A673 (cell line): ENCODE measurements at regions not wholly inside any gene's neighbourhood (a gene's known extent, or its start where the extent isn't known, plus 50 kb on each side); places are given as distances from the start of the nearest gene placed in this dataset.

Experiments
- BruUV-seq: library from RNA; stranded (reverse); fragments of 400-500 nt; replicated peaks from 2 replicates; lab custom pipeline; 2021; lab: Mats Ljungman, UMichigan
- CTCF ChIA-PET: fragments of 300-600 bp; sonication (Branson Sonifier 250); formaldehyde crosslinking; loops from one replicate; lab custom pipeline; 2022; ENCODE audit warnings: antibody characterized with exemption; lab: Charles Lee
- POLR2A ChIA-PET: fragments of 300-600 bp; sonication (Branson Sonifier 250); formaldehyde crosslinking; loops from one replicate; lab custom pipeline; 2022; ENCODE audit warnings: antibody characterized with exemption; ENCODE audit not compliant: low non-redundant PET; lab: Charles Lee
- DNase-seq: peaks from one replicate; pipeline ENCODE4 v3.0.0-alpha.2; 2015; ENCODE audit warnings: low spot score
- H3K27ac ChIP-seq: fragments of 200-600 bp; sonication (generic); 2 replicates; pipeline ENCODE4 v1.5.1; 2016; ENCODE audit warnings: mixed run types, low read depth, mild to moderate bottlenecking, mixed read lengths, antibody characterized with exemption, low read length; ENCODE audit not compliant: poor library complexity, severe bottlenecking
- H3K27me3 ChIP-seq: fragments of 200-600 bp; sonication (generic); replicated peaks from 2 replicates; pipeline ENCODE4 v1.6.1; 2017; ENCODE audit warnings: mixed run types, low read depth, mild to moderate bottlenecking, mixed read lengths, antibody characterized with exemption, low read length; ENCODE audit not compliant: insufficient read depth, poor library complexity
- H3K36me3 ChIP-seq: fragments of 200-600 bp; sonication (generic); 2 replicates; pipeline ENCODE4 v1.6.1; 2016; ENCODE audit warnings: mixed run types, mild to moderate bottlenecking, mixed read lengths, antibody characterized with exemption, low read length; ENCODE audit not compliant: insufficient read depth, poor library complexity, severe bottlenecking
- H3K4me1 ChIP-seq: fragments of 200-600 bp; sonication (generic); 2 replicates; pipeline ENCODE4 v1.6.1; 2017; ENCODE audit warnings: mixed run types, mild to moderate bottlenecking, mixed read lengths, antibody characterized with exemption, low read length; ENCODE audit not compliant: insufficient read depth, poor library complexity, severe bottlenecking
- H3K4me3 ChIP-seq: fragments of 200-600 bp; sonication (generic); 2 replicates; pipeline ENCODE4 v1.5.1; 2016; ENCODE audit warnings: low read depth, mixed run types, mild to moderate bottlenecking, mixed read lengths, low read length; ENCODE audit not compliant: poor library complexity, severe bottlenecking
- H3K9me3 ChIP-seq: fragments of 200-600 bp; sonication (generic); 2 replicates; pipeline ENCODE4 v1.6.1; 2016; ENCODE audit warnings: mixed run types, low read depth, mild to moderate bottlenecking, mixed read lengths, antibody characterized with exemption, low read length; ENCODE audit not compliant: poor library complexity, severe bottlenecking
- EZH2 ChIP-seq: fragments of 200-600 bp; sonication (generic); IDR thresholded peaks from 2 replicates; pipeline ENCODE4 v1.6.1; 2017; ENCODE audit warnings: borderline replicate concordance, low read depth, mild to moderate bottlenecking, mixed read lengths, antibody characterized with exemption, low read length; ENCODE audit not compliant: poor library complexity, severe bottlenecking
- intact Hi-C: fragments of 100-400 bp; cut with micrococcal nuclease; formaldehyde crosslinking; loops from one replicate; pipeline ENCODE4 v1.10.0; 2022; ENCODE audit not compliant: unreplicated experiment
- TF ChIP-seq, protein P1 (sequence below): fragments of 300-800, 200-600 bp; sonication (generic); conservative IDR thresholded peaks from 2 replicates; pipeline ENCODE4 v1.5.1; 2017; ENCODE audit warnings: low read depth, mild to moderate bottlenecking, antibody characterized with exemption, low read length, moderate library complexity, mixed read lengths

DNA sequence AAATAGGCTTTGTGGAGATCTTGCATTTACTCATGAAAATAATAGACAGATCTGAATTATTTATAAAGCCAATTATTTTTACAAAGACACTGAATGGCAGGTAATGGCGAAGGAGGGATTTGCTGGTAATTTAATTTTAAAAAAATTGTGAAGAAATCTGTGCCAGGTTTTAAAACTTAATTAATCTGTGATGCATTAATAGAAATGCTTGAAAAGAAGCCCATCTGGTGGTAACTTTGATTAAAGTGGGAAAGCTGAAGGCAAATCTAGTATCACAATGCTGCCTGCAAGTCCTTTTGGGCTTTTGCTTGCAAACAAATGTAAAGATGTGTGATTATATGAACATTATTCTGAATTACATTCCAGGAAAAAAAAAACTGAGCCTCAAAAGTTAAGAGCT is 433.2 kb upstream of the DEPDC1 start:
- intact Hi-C loops = no loop called here
- no TSS peak for BruUV-seq
- Histone ChIP-seq H3K9me3 (no peaks in the 10 kb centered on the region), H3K4me1 (no peaks in the 10 kb centered on the region), H3K36me3 (no peaks in the 10 kb centered on the region), H3K27me3 (peaks cover 3% of the 10 kb centered on the region), H3K27ac (no peak overlapping the region), H3K4me3 (no peak overlapping the region)
- TF ChIP-seq EZH2 = no peak
- TF ChIP-seq, protein P1, sequence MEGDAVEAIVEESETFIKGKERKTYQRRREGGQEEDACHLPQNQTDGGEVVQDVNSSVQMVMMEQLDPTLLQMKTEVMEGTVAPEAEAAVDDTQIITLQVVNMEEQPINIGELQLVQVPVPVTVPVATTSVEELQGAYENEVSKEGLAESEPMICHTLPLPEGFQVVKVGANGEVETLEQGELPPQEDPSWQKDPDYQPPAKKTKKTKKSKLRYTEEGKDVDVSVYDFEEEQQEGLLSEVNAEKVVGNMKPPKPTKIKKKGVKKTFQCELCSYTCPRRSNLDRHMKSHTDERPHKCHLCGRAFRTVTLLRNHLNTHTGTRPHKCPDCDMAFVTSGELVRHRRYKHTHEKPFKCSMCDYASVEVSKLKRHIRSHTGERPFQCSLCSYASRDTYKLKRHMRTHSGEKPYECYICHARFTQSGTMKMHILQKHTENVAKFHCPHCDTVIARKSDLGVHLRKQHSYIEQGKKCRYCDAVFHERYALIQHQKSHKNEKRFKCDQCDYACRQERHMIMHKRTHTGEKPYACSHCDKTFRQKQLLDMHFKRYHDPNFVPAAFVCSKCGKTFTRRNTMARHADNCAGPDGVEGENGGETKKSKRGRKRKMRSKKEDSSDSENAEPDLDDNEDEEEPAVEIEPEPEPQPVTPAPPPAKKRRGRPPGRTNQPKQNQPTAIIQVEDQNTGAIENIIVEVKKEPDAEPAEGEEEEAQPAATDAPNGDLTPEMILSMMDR = no peak
- DNase-seq = no peak
- ChIA-PET POLR2A (no interaction called here), CTCF (no interaction called here)

DNA sequence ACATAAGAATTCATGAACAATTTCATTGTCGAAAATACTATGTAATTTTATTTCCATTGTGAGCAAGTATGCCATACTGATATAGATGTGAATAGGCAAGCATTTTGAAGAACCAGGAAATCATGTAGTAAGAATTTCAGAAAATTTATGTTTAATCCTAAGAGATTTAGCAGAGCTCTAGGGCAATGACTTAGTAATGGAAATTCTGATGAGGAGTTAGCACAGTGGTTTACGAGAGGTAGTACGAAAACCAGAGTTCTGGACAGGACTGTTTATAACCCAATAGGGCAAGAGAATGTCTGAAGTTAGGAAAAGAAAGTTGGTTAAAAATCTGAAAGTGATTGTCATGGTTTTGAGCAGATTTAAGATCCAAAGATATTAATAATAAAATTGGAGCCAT is 439.6 kb upstream of the DEPDC1 start:
- Histone ChIP-seq H3K9me3 (no peaks in the 10 kb centered on the region), H3K4me1 (no peaks in the 10 kb centered on the region), H3K27ac (no peak overlapping the region), H3K27me3 (no peaks in the 10 kb centered on the region), H3K36me3 (no peaks in the 10 kb centered on the region), H3K4me3 (no peak overlapping the region)
- ChIA-PET POLR2A (no interaction called here), CTCF (no interaction called here)
- no TSS peak for BruUV-seq
- TF ChIP-seq EZH2 = no peak
- TF ChIP-seq, protein P1 = no peak
- DNase-seq = no peak
- intact Hi-C loops = no loop called here

DNA sequence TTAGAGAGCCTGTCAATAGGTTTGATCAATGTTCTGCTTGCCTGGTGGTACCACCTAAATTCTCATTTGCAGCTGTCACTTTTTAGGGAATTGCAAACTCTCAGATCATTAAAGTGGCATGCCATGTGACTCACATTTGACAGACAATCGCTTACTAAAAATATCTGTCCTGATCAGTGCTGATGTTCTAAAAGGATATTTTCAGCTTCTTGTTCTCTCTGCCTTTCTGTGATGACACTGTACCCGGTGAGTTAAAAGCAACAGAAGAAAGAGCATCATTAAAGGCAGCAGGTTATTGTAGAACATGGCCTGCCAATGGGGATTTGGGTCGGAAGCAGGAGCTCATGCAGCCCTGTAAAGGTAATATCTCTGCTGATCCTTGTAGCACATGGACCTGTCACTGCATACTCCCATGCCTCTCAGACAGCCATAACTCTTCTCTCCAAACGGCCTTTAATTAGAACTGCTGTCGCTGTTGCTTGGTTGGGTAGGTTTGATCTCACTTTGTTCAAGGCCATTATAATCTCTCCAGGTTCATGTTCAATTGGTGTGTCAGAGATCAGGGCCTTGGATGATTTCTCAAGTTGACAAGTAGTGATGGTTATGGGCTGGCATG is 441.3 kb upstream of the DEPDC1 start:
- CTCF ChIA-PET = no interaction called here
- intact Hi-C loops = no loop called here
- H3K9me3 ChIP-seq = no peaks in the 10 kb centered on the region
- DNase-seq = no peak
- POLR2A ChIA-PET = no interaction called here
- H3K36me3 ChIP-seq = no peaks in the 10 kb centered on the region
- H3K4me3 ChIP-seq = no peak overlapping the region
- BruUV-seq = no TSS peak
- TF ChIP-seq, protein P1 = no peak
- TF ChIP-seq EZH2 = no peak
- H3K27me3 ChIP-seq = no peaks in the 10 kb centered on the region
- H3K27ac ChIP-seq = no peak overlapping the region
- no peaks in the 10 kb centered on the region for H3K4me1 ChIP-seq
